A549 (cell line): ENCODE measurements at regions not wholly inside any gene's neighbourhood (a gene's known extent, or its start where the extent isn't known, plus 50 kb on each side); places are given as distances from the start of the nearest gene placed in this dataset.

ENCODE experiments used
- ATAC-seq, 2 experiments: fragments of 200-7000 bp in 1 of 2; fragments of >200 bp in 1 of 2; cut with Nextera tagmentation in 1 of 2; cut with Tn5 transposase in 1 of 2; 3 replicates each; pipeline versions ENCODE4 v1.8.0 to v1.9.1; 2018 to 2020; ENCODE audit warnings: mild to moderate bottlenecking in 1 of 2, moderate library complexity in 1 of 2
- CTCF ChIA-PET: fragments of 300-600 bp; sonication (Branson Sonifier 250); formaldehyde crosslinking; extraction: SDS; loops from one replicate; lab custom pipeline; 2021; ENCODE audit warnings: antibody characterized with exemption, inconsistent platforms; lab: Yijun Ruan, JAX
- POLR2A ChIA-PET: fragments of 350-600 bp; formaldehyde crosslinking; extraction: SDS; loops from one replicate; lab custom pipeline; 2021; ENCODE audit warnings: antibody characterized with exemption, inconsistent platforms; lab: Yijun Ruan, JAX
- DNase-seq, 2 experiments: peaks; one replicate each; pipeline versions ENCODE4 v3.0.0 to v3.0.0-alpha.2; 2011 to 2016; ENCODE audit warnings: low read depth in 1 of 2, low spot score in 1 of 2
- FAIRE-seq: peaks from 2 replicates; lab custom pipeline; 2011; peaks lifted over from hg19 to GRCh38; lab: Jason Lieb, UNC
- H3K27ac ChIP-seq, 2 experiments: fragments of >200 bp; sonication (Bioruptor Twin); formaldehyde crosslinking; 3 replicates each; pipeline ENCODE4 v1.5.1; 2016 to 2017
- H3K4me1 ChIP-seq: fragments of >200 bp; sonication (Bioruptor Twin); formaldehyde crosslinking; 3 replicates; pipeline ENCODE4 v1.6.1; 2016
- H3K4me2 ChIP-seq: fragments of >200 bp; sonication (Bioruptor Twin); formaldehyde crosslinking; 3 replicates; pipeline ENCODE4 v1.6.1; 2016
- H3K4me3 ChIP-seq: fragments of >200 bp; sonication (Bioruptor Twin); formaldehyde crosslinking; 3 replicates; pipeline ENCODE4 v1.5.1; 2016
- H3K9me3 ChIP-seq: fragments of >200 bp; sonication (Bioruptor Twin); formaldehyde crosslinking; 3 replicates; pipeline ENCODE4 v1.6.1; 2016
- CBX8 ChIP-seq: fragments of 200-600 bp; sonication (generic); IDR thresholded peaks from 2 replicates; pipeline ENCODE4 v1.6.1; 2016
- CHD2 ChIP-seq: fragments of 150-350 bp; IDR thresholded peaks from 2 replicates; pipeline ENCODE4 v1.6.1; 2014; ENCODE audit warnings: low read length; ENCODE audit not compliant: partially characterized antibody
- EHF ChIP-seq: fragments of 250-450 bp; sonication (Bioruptor Pico); IDR thresholded peaks from 2 replicates; pipeline ENCODE4 v1.5.0; 2020; ENCODE audit warnings: mild to moderate bottlenecking
- EP300 ChIP-seq, 2 experiments: fragments of >200 bp; sonication (Bioruptor Twin); formaldehyde crosslinking; IDR thresholded peaks; 2 replicates in 1 of 2; 3 replicates in 1 of 2; pipeline ENCODE4 v1.6.1; 2016 to 2017
- FOSB ChIP-seq: fragments of 250-450 bp; sonication (Bioruptor Pico); IDR thresholded peaks from 2 replicates; pipeline ENCODE4 v1.5.0; 2020; ENCODE audit warnings: mild to moderate bottlenecking, moderate library complexity
- FOXS1 ChIP-seq: fragments of 250-450 bp; sonication (Bioruptor Pico); IDR thresholded peaks from 2 replicates; pipeline ENCODE4 v1.5.0; 2020; ENCODE audit warnings: mild to moderate bottlenecking, moderate library complexity
- HOXB5 ChIP-seq: fragments of 250-450 bp; sonication (Bioruptor Pico); IDR thresholded peaks from 2 replicates; pipeline ENCODE4 v1.5.0; 2020; ENCODE audit warnings: mild to moderate bottlenecking, moderate library complexity
- JUN ChIP-seq, 2 experiments: fragments of >200 bp; sonication (Bioruptor Twin); formaldehyde crosslinking; IDR thresholded peaks; 2 replicates in 1 of 2; 3 replicates in 1 of 2; pipeline ENCODE4 v1.6.1; 2016 to 2017
- JUNB ChIP-seq: fragments of >200 bp; sonication (Bioruptor Twin); formaldehyde crosslinking; IDR thresholded peaks from 2 replicates; pipeline ENCODE4 v1.6.1; 2016
- MAFK ChIP-seq: fragments of 450-650 bp; IDR thresholded peaks from 2 replicates; pipeline ENCODE4 v1.6.1; 2014; ENCODE audit not compliant: partially characterized antibody
- NPAS2 ChIP-seq: fragments of 250-450 bp; sonication (Bioruptor Pico); IDR thresholded peaks from 2 replicates; pipeline ENCODE4 v1.8.0; 2022; ENCODE audit warnings: mild to moderate bottlenecking, moderate library complexity, borderline replicate concordance
- PBX3 ChIP-seq: IDR thresholded peaks from 2 replicates; pipeline ENCODE4 v1.6.1; 2012
- RAD21 ChIP-seq, 2 experiments: fragments of >200 bp in 1 of 2; sonication (Bioruptor Twin) in 1 of 2; formaldehyde crosslinking in 1 of 2; IDR thresholded peaks in 1 of 2; conservative IDR thresholded peaks in 1 of 2; 2 replicates in 1 of 2; 3 replicates in 1 of 2; pipeline ENCODE4 v1.6.1; 2012 to 2018; ENCODE audit warnings: inconsistent platforms in 1 of 2
- RFX5 ChIP-seq: fragments of 450-650 bp; IDR thresholded peaks from 2 replicates; pipeline ENCODE4 v1.7.1; 2014; ENCODE audit warnings: antibody characterized with exemption, mild to moderate bottlenecking, moderate library complexity
- SMC3 ChIP-seq: fragments of >200 bp; sonication (Bioruptor Twin); formaldehyde crosslinking; IDR thresholded peaks from 3 replicates; pipeline ENCODE4 v1.6.1; 2018; ENCODE audit warnings: inconsistent platforms
- ZC3H11A ChIP-seq: fragments of 450-650 bp; IDR thresholded peaks from 2 replicates; pipeline ENCODE4 v1.6.1; 2014; ENCODE audit warnings: antibody characterized with exemption, mild to moderate bottlenecking
- ZFP36 ChIP-seq: fragments of 450-650 bp; IDR thresholded peaks from 2 replicates; pipeline ENCODE4 v1.6.1; 2014; ENCODE audit warnings: borderline replicate concordance; ENCODE audit not compliant: partially characterized antibody
- WGBS: methylation state at CpG from one replicate; pipeline ENCODE4 v1.1.6; 2017; ENCODE audit errors: missing lambda C conversion rate; 5-methylcytosine and 5-hydroxymethylcytosine counted together
- TF ChIP-seq, protein P1 (sequence below): fragments of 200-600 bp; sonication (generic); IDR thresholded peaks from 2 replicates; pipeline ENCODE4 v1.6.1; 2016; ENCODE audit warnings: antibody characterized with exemption, mild to moderate bottlenecking, moderate library complexity

DNA sequence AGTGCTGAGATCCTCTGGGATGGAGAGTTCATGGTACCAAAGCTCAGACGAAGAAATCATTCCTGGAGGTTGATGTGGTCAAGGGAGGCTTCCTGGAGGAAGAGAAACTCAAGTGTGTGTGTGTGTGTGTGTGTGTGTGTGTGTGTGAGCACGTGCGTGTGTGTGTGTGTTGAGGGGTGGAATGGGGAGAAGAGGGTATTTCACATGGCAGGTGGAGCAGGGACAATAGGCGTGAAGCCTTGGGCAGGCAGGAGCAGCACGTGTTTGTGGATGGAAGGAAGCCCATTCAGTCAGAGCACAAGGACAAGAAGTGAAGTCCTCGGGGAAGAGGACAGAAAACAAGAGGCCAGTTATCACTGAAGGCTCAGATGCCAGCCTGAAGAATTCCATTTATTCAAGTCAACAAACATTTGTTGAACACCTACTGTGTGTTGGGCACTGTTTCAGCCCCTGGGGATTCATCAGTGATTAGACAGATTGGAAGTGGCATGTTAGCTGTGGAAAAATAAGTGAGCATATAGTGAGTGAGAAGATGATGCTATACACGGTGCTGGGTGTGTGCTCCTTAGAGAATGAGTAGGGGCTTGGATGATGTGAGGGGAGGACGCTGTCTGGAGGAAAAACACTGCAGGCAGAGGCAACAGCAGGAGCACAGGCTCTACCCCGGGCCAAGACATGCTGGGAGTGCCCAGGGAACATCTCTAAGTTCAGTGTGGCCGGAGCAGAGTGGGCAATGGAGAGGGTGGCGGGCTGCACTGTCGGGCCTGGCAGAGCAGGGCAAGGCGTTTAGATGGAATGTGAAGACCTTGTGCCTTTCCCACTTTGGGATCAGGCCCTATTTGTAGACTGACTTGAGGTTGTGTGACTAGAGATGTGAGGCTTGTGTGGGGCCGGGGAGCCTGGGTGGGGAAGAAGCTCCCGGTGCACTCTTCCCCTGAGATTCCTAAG lies 267.1 kb downstream of the CBLN1 start:
- CTCF ChIA-PET: no interaction called here
- ATAC-seq: no peak
- no peak for FAIRE-seq
- POLR2A ChIA-PET: no interaction called here
- no peak for DNase-seq
- H3K4me1 ChIP-seq: no peaks in the 10 kb centered on the region
- no peak for TF ChIP-seq ZC3H11A
- no peak for TF ChIP-seq RAD21 (conservative IDR thresholded peaks at IDR 0.05 in 1 of 2, IDR thresholded peaks at IDR 0.05 in 1 of 2)
- TF ChIP-seq NPAS2 (CRISPR knock-in tag): no peak
- no peak for TF ChIP-seq EHF (CRISPR knock-in tag)
- TF ChIP-seq RFX5: no peak
- TF ChIP-seq ZFP36: no peak
- TF ChIP-seq FOXS1 (CRISPR knock-in tag): no peak
- TF ChIP-seq CBX8: no peak
- no peak for TF ChIP-seq SMC3
- TF ChIP-seq PBX3: no peak
- H3K27ac ChIP-seq: no peak overlapping the region
- H3K4me2 ChIP-seq: no peak overlapping the region
- no peak overlapping the region for H3K4me3 ChIP-seq
- 7% methylated on average over 15 of the region's 15 CpGs for WGBS
- H3K9me3 ChIP-seq: no peaks in the 10 kb centered on the region

GRCh38 chr16:49013727-49014080 lies 267.9 kb downstream of the CBLN1 start:
- WGBS: 8% methylated on average over 5 of the region's 5 CpGs
- DNase-seq (no peak), ATAC-seq (no peak), FAIRE-seq (no peak)
- H3K4me1 ChIP-seq: no peaks in the 10 kb centered on the region
- no peak overlapping the region for H3K4me2 ChIP-seq
- no peak overlapping the region for H3K4me3 ChIP-seq
- no peaks in the 10 kb centered on the region for H3K9me3 ChIP-seq
- POLR2A ChIA-PET: no interaction called here
- H3K27ac ChIP-seq: no peak overlapping the region
- TF ChIP-seq JUN (IDR thresholded peaks at IDR 0.05): no peak
- no peak for TF ChIP-seq HOXB5 (CRISPR knock-in tag)
- TF ChIP-seq, all 56 proteins: peak for 0
- CTCF ChIA-PET: no interaction called here

GRCh38 chr16:49012961-49013726 lies 268.5 kb downstream of the CBLN1 start:
- TF ChIP-seq EHF (CRISPR knock-in tag): no peak
- no peak for TF ChIP-seq JUNB
- TF ChIP-seq PBX3: no peak
- TF ChIP-seq FOSB (CRISPR knock-in tag): no peak
- TF ChIP-seq EP300 (IDR thresholded peaks at IDR 0.05): no peak
- TF ChIP-seq MAFK: no peak
- TF ChIP-seq, protein P1, sequence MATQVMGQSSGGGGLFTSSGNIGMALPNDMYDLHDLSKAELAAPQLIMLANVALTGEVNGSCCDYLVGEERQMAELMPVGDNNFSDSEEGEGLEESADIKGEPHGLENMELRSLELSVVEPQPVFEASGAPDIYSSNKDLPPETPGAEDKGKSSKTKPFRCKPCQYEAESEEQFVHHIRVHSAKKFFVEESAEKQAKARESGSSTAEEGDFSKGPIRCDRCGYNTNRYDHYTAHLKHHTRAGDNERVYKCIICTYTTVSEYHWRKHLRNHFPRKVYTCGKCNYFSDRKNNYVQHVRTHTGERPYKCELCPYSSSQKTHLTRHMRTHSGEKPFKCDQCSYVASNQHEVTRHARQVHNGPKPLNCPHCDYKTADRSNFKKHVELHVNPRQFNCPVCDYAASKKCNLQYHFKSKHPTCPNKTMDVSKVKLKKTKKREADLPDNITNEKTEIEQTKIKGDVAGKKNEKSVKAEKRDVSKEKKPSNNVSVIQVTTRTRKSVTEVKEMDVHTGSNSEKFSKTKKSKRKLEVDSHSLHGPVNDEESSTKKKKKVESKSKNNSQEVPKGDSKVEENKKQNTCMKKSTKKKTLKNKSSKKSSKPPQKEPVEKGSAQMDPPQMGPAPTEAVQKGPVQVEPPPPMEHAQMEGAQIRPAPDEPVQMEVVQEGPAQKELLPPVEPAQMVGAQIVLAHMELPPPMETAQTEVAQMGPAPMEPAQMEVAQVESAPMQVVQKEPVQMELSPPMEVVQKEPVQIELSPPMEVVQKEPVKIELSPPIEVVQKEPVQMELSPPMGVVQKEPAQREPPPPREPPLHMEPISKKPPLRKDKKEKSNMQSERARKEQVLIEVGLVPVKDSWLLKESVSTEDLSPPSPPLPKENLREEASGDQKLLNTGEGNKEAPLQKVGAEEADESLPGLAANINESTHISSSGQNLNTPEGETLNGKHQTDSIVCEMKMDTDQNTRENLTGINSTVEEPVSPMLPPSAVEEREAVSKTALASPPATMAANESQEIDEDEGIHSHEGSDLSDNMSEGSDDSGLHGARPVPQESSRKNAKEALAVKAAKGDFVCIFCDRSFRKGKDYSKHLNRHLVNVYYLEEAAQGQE: no peak
- no peak for TF ChIP-seq CHD2
- no peak overlapping the region for H3K27ac ChIP-seq

More at GRCh38 chr16:49012961-49013726, 268.5 kb downstream of the CBLN1 start:
- CTCF ChIA-PET: no interaction called here
- ATAC-seq (no peak), DNase-seq (no peak), FAIRE-seq (no peak)
- Histone ChIP-seq H3K4me1 (no peaks in the 10 kb centered on the region), H3K4me2 (no peak overlapping the region), H3K9me3 (no peaks in the 10 kb centered on the region), H3K4me3 (no peak overlapping the region)
- 19% methylated on average over 18 of the region's 21 CpGs for WGBS
- POLR2A ChIA-PET: no interaction called here
